Activated naive CD8-positive, alpha-beta T cell treated with anti-CD3 and anti-CD28 coated beads for 36 hours (primary cell): ENCODE measurements at regions not wholly inside any gene's neighbourhood (a gene's known extent, or its start where the extent isn't known, plus 50 kb on each side); places are given as distances from the start of the nearest gene placed in this dataset.
A peak's percentile ranks its signal among the peaks of the same experiment; 100 is the strongest.

Experiments used
- DNase-seq: peaks from one replicate; pipeline ENCODE4 v3.0.0; 2021
- H3K27ac Mint-ChIP-seq: one replicate; pipeline ENCODE4 v1.8.0; 2022; ENCODE audit warnings: mild to moderate bottlenecking, moderate library complexity, mixed read lengths
- H3K27me3 Mint-ChIP-seq: one replicate; pipeline ENCODE4 v1.8.0; 2022; ENCODE audit warnings: mild to moderate bottlenecking, mixed read lengths
- H3K36me3 Mint-ChIP-seq: one replicate; pipeline ENCODE4 v1.8.0; 2021; ENCODE audit warnings: mild to moderate bottlenecking, mixed read lengths
- H3K4me1 Mint-ChIP-seq: one replicate; pipeline ENCODE4 v1.8.0; 2021; ENCODE audit warnings: mixed read lengths
- H3K4me3 Mint-ChIP-seq: one replicate; pipeline ENCODE4 v1.8.0; 2022; ENCODE audit warnings: mild to moderate bottlenecking, moderate library complexity, mixed read lengths
- H3K9me3 Mint-ChIP-seq: one replicate; pipeline ENCODE4 v1.8.0; 2022; ENCODE audit warnings: mixed read lengths

DNA sequence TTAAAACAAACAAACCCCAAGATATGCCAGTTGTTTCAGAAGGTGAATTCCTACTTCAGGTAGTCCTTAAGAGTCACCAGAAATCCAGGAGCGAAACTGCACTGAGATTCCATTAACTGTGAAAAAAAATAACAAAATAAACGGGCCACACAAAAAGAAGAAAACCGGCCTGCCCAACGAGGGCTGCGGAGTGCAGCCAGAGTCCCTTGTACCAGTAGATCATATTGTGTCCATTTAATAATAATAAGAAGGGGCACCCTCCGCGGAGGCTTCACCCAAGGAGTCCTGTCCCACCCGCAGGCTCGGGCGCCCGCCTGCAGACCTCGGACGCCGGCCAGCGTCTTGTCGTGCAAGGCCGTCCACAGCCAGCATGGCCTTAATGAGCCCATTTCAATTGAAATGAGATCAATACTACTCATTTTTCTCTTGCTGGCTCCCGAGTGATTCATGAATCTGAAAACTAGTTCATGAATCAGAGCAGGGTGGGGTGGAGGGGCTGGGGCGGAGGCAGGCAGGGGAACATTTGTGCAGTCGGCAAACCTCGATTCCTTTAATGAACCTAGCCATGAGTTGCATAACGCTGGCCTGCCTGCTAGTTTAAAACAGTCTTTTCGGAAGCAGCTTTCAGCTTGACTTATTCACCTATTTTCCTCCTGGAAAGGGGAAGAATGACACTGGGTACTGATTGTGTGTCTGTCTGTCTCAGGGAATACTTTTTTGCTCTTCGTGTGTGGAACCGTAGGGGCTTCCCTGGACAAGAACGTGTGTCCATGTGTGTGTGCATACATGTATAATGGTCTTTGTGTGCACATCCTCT lies 113.1 kb upstream of the IRF2BP2 start:
- H3K36me3 Mint-ChIP-seq, result peaks cover 3% of the 10 kb centered on the region
- DNase-seq, result peak; percentile 63
- H3K27ac Mint-ChIP-seq, result peak overlapping the region; percentile 91
- no peaks in the 10 kb centered on the region for H3K27me3 Mint-ChIP-seq
- H3K4me1 Mint-ChIP-seq, result peaks cover 76% of the 10 kb centered on the region
- no peaks in the 10 kb centered on the region for H3K9me3 Mint-ChIP-seq
- peak overlapping the region; percentile 71 for H3K4me3 Mint-ChIP-seq

DNA sequence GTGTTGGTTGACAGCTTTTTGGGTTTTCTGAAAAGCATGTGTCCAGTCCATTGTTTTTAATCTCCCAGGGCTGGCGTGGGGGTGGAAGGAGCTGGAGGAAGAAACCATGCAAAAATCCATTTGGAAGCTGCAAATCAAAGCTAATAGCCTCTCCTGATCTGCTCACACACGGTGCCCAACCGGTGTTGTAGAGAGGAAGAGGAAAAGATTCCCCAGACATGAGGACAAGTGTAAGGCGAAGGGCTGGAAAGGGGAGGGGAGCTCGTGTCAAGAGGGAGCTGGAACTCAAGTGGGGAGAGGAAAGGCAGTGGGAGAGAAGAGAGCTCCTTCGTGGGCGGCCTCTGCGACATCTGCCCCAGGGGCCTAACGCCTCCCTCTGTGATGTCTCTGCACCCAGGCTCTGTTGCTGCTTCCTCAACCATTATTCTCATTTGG lies 112.3 kb upstream of the IRF2BP2 start:
- no peaks in the 10 kb centered on the region for H3K9me3 Mint-ChIP-seq
- no peak overlapping the region for H3K4me3 Mint-ChIP-seq
- H3K27ac Mint-ChIP-seq, result peak overlapping the region; percentile 91
- H3K36me3 Mint-ChIP-seq, result peaks cover 3% of the 10 kb centered on the region
- no peaks in the 10 kb centered on the region for H3K27me3 Mint-ChIP-seq
- H3K4me1 Mint-ChIP-seq, result peaks cover 69% of the 10 kb centered on the region
- no peak for DNase-seq

DNA sequence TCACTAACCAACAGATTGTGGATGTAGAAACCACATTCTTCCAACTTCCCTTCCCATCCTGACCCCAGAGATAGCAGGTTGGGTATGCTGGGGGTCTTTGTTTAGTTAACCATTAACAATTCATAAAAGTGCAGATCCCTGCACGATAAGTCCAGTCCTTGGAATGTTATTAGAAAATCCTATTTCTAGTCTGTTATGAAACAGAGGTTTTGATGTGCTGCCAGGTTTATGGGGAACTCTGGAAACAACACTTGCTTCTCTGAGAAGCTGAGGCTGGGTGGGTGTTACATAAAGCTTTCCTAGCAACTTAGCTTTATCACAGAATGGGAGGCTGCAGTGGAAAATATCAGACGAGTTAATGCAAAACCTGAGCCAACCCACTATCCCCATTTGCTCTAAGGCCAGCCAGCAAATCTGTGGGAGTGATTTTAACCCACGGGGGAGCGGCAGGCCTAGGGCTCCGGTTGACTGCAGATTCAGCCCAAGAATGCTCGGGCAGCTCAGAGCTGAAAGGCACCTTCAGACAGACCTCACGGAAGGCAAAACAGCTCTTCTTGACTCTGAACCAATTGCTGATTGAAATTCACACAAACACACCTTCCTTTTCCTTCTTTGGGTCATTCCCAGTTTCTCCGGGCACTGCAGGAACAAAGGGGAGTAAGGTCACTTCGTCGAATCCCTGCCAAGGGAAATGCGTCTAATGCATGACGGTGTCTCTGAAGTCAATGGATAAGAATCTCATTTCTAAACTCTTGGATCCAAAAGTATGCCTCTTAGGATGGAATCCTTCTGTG lies 111.7 kb upstream of the IRF2BP2 start:
- peaks cover 3% of the 10 kb centered on the region for H3K36me3 Mint-ChIP-seq
- H3K4me3 Mint-ChIP-seq, result no peak overlapping the region
- H3K4me1 Mint-ChIP-seq, result peaks cover 63% of the 10 kb centered on the region
- H3K27ac Mint-ChIP-seq, result peak overlapping the region; percentile 91
- DNase-seq, result no peak
- no peaks in the 10 kb centered on the region for H3K9me3 Mint-ChIP-seq
- H3K27me3 Mint-ChIP-seq, result no peaks in the 10 kb centered on the region

DNA sequence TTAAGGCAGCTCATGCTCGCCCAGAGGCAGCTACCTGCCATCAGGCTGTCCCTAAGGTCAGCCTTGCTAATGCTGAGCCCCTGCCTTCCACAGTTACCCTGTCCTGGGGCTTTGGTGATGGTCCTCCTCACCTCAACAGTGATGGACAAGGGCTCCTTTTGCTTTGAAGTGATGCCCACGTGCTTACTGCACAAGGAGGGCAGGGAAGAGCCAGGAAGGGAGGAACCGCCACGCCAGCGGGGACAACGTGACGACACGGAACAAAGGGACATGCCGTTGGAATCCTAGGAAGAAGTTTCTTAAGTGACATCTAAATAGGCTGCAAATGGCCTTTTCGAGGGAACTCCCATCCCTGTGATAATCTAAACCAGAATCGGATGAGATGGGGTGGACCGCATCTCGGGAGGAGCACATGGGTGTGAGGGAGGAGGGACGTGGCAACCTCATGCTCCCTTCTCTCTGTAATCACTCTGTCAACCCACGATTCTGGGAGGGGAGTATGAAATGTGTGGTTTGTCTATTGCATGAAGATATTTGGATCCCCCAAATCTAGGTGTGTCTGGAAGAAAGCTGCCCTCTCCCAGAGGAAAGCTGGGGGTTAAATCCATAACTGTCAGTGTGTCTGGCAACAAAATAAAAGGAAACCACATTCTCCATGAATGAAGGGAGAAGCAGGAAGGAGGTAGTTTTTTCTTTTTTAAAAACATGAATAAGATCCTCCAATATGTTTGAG lies 110.9 kb upstream of the IRF2BP2 start:
- Mint-ChIP-seq H3K4me1 (peaks cover 55% of the 10 kb centered on the region), H3K27ac (no peak overlapping the region), H3K36me3 (peaks cover 3% of the 10 kb centered on the region), H3K27me3 (no peaks in the 10 kb centered on the region), H3K9me3 (no peaks in the 10 kb centered on the region), H3K4me3 (no peak overlapping the region)
- DNase-seq, result no peak

DNA sequence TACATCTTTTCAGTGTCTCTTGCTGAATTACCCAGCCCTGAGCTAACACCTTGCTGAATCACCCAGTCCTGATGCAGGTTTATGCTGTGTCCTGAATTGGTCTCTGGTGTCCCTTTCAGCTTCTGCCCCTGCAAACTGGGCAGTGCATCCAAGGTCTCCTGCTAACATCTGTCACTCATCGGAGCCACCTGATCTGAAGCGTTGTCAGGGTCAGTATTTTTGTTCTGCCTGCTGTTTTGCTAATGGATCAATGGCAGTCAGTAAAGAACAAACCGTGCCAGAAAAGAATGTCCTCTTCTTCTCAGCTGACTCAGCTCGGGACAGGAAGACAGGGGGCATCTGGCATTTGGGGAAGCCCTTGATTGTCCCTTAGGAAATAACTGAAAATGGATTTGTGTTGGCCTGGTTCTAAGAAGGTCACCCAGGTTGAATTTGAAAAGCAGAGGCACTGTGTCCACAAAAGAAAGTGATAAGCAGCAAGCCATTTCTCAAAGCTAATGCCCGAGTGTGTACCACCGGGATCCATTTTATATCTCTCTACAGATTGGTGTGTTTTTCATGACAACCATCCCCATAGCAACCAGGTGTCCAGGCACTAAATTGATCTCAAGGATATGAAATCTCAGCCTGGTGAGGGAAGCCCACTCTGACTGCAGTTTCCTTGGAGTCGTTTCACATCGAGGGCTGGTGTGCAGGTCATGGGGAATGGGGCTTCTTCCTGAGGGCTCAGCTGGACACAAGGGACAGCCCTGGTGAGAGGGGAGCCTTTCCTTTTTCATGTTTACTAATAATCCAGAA lies 109.7 kb upstream of the IRF2BP2 start:
- peaks cover 43% of the 10 kb centered on the region for H3K4me1 Mint-ChIP-seq
- H3K9me3 Mint-ChIP-seq, result no peaks in the 10 kb centered on the region

DNA sequence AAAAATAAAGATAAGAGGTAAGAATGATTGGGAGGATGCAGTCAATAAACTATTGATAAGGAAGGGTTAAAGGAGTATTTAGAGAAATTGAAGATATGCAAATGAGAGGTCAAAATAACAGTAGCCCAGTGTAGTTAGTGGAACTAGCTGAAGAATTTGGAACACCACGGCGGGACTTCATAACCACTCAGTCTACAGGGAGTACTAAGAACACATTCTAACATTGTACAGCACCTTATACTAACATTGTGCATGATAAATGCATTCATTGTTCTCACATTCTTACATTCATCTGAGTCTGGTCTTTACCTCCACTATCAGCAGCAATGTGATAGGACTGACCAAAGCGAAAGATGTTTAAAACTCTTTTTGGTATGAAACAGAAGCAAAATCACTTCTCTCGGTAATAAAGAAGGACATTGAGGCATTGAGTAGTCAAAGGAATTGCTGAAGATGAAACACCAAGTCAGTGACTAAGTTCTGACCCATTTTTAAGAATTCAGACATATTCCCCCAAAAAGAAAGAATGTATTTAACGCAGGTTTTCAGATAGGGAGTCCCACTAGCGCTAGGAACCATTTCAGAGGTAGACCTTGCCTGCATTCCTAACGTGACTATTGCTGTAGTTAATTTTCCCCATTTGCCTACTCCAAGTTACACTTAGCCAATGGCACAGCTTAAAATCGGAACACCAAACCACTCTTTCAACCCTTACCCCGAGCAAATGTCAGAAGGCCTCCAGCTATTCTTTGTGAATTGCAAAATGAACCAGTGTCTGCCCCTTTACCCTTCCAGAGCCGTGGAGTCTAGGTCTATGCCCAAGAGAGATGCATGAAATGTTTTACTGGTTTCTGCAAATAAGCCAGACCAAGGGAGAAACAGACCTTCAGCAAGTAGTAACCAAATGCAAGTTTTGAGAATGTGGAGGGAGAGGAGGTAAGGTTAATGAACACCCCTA lies 108.8 kb upstream of the IRF2BP2 start:
- H3K27ac Mint-ChIP-seq, result no peak overlapping the region
- DNase-seq, result no peak
- peaks cover 41% of the 10 kb centered on the region for H3K4me1 Mint-ChIP-seq
- no peaks in the 10 kb centered on the region for H3K27me3 Mint-ChIP-seq
- H3K4me3 Mint-ChIP-seq, result no peak overlapping the region
- no peaks in the 10 kb centered on the region for H3K9me3 Mint-ChIP-seq
- no peaks in the 10 kb centered on the region for H3K36me3 Mint-ChIP-seq

More for the DNA sequence above, 109.7 kb upstream of the IRF2BP2 start:
- Mint-ChIP-seq H3K4me3 (no peak overlapping the region), H3K27me3 (no peaks in the 10 kb centered on the region), H3K27ac (no peak overlapping the region), H3K36me3 (no peaks in the 10 kb centered on the region)
- no peak for DNase-seq

DNA sequence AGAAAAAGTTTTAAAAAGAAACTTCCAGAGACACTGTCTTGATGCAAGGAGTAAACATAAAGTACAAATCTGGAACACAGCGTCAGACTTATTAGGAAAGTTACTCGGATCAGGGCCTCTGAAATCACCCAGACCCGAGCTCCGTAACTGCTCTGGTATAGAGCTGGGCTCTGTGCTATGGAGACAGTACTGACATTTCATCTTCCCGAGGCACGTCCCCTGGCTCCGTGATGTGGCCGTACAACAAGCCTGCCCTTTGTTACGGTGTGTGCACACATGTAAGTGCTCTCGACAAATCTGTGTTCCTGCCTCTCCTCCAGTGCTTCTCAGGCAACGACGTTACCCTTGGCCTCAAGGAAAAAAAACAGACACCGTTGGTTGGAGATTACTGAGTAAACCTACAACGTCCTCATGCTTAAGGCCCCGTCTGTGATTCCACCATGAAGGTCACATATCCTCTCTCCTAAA lies 107.0 kb upstream of the IRF2BP2 start:
- no peak overlapping the region for H3K4me3 Mint-ChIP-seq
- H3K36me3 Mint-ChIP-seq, result no peaks in the 10 kb centered on the region
- H3K9me3 Mint-ChIP-seq, result no peaks in the 10 kb centered on the region
- no peak for DNase-seq
- peaks cover 25% of the 10 kb centered on the region for H3K4me1 Mint-ChIP-seq
- no peak overlapping the region for H3K27ac Mint-ChIP-seq
- no peaks in the 10 kb centered on the region for H3K27me3 Mint-ChIP-seq

DNA sequence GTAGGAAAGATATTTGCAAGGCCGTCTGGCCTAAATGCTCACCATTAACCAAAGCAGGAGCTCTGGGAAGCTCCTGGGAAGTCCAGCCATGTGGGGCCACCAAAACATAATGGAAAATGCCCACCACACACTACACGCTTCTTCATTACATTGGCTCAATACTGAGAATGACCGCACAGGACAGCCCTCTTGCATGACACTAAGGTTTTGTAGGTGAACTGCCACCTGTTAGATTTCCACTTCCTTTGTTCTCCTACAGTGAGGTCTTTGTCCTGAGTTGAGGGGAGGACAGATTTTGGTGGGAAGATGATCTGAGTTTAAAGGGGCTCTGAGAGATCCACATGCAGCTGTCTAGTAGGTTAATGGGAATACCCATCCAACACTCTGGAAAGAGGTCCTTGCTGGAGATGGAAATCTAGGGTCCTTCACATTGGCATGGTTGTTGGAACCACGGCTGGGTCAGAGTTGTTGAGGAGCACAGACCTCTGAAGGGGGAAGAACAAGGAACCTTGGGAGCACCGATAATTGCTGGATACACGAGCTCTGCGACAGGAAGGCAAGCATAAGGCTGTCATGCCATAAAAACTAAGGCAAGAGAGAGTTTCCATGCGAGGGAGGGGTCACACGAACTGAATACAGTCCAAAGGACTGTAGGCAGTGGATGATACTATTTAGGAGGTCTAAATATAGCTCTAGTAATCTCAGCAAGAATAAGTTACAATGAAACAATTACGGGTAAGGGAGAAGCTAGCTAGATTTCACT lies 105.5 kb upstream of the IRF2BP2 start:
- Mint-ChIP-seq H3K4me1 (peaks cover 13% of the 10 kb centered on the region), H3K4me3 (no peak overlapping the region), H3K9me3 (no peaks in the 10 kb centered on the region), H3K27me3 (no peaks in the 10 kb centered on the region), H3K36me3 (no peaks in the 10 kb centered on the region), H3K27ac (no peak overlapping the region)
- no peak for DNase-seq

DNA sequence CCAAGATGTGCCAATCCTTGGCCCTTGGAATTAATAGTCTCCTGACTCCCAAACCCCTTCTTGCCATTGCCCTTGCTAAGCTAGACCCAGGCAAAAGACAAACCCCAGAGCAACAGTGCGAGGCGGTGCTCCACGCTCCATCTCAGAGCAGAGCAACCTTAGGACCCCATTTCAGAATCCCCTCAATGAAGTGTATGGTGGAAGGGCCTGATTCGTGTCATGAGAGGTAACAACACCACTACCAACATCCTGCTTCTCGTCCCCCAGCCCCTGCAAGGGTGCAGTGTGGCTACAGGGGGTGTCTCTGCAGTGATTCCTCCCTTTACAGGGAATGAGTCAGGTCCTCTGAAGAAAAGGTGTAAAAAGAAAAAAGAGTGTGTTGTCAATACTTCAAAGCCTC lies 103.9 kb upstream of the IRF2BP2 start:
- no peak for DNase-seq
- H3K27me3 Mint-ChIP-seq, result no peaks in the 10 kb centered on the region
- no peaks in the 10 kb centered on the region for H3K9me3 Mint-ChIP-seq
- no peak overlapping the region for H3K4me3 Mint-ChIP-seq
- peaks cover 7% of the 10 kb centered on the region for H3K4me1 Mint-ChIP-seq
- H3K27ac Mint-ChIP-seq, result no peak overlapping the region
- H3K36me3 Mint-ChIP-seq, result no peaks in the 10 kb centered on the region

DNA sequence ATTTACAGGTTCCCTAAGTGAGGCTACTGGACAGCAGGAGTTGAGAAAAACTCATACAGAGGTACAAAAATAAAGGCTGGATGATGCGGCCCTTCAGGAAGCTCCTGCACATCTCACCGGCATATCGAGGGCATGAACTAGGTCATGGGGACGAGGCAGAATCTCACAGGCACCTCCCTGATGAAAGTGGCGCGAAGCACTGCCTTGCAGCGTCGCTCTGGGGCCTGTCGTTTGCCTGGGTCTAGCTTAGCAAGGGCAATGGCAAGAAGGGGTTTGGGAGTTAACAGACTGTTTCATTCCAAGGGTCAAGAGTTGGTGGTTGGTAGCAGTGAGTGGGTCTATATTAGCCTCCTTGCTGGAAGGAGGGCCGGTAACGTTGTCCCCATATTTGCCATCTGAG lies 103.5 kb upstream of the IRF2BP2 start:
- Mint-ChIP-seq H3K27me3 (no peaks in the 10 kb centered on the region), H3K9me3 (no peaks in the 10 kb centered on the region), H3K4me1 (peaks cover 7% of the 10 kb centered on the region), H3K36me3 (no peaks in the 10 kb centered on the region), H3K4me3 (no peak overlapping the region), H3K27ac (no peak overlapping the region)
- DNase-seq, result no peak

DNA sequence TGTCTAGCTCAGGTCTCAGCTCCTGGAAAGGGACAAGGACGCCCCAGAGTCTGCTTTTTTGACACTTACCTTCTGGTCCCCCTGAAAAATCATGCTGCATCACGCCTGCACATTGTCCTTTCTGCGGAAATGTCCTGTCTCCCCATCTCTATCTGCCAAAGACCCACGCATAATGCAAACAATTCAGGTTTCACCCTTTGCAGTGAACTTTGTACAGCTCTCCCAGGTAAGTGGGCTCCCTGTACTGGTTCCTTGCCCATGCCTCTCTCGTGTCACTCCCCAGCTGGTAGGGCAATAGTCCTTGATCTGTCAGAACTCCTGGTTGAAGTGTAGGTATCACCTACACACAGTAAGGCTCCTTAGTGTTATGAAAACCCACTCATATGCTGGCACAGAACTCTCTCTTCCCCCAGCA lies 102.9 kb upstream of the IRF2BP2 start:
- H3K27me3 Mint-ChIP-seq, result no peaks in the 10 kb centered on the region
- no peaks in the 10 kb centered on the region for H3K9me3 Mint-ChIP-seq
- no peak overlapping the region for H3K4me3 Mint-ChIP-seq
- no peaks in the 10 kb centered on the region for H3K36me3 Mint-ChIP-seq
- peaks cover 7% of the 10 kb centered on the region for H3K4me1 Mint-ChIP-seq
- no peak for DNase-seq
- H3K27ac Mint-ChIP-seq, result no peak overlapping the region

DNA sequence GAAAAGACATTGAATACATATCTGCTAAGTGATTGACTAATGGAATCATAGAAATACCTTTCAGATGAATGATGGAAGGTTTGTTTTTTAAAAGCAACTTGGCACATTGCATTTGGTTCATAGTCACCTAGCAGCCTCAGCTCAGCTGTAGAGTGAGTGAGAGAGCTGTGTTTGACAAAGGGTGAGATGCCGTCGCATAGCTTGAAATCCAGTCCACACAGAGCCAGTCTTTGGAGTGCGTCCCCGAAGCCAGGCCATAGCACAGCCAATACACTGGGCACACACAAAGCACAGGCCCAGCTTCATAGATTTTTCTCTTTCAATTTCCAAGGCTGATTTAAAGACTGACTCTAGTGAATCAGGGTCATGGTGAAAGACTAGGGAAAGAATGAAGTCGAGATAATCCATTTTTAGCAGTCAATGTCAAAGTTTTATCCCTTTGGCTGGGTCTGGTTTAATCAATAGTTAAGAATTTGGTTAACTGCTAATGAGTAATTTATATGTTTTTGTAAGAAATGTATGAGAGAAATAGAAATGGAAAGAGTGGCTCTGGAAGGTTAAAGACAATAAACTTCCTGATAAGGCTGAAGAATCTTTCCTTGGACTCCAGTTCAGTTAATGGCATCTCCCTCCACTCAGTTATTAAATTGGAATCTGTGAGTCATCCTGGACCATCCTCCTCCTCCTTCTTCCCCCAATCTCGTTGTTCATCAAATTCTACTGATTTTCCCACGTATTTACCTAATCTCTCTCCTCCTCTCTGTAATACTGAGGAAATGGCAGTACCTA lies 101.2 kb upstream of the IRF2BP2 start:
- no peak for DNase-seq
- H3K36me3 Mint-ChIP-seq, result no peaks in the 10 kb centered on the region
- no peaks in the 10 kb centered on the region for H3K9me3 Mint-ChIP-seq
- H3K4me3 Mint-ChIP-seq, result no peak overlapping the region
- H3K4me1 Mint-ChIP-seq, result peaks cover 7% of the 10 kb centered on the region
- no peak overlapping the region for H3K27ac Mint-ChIP-seq
- no peaks in the 10 kb centered on the region for H3K27me3 Mint-ChIP-seq
